ENCODE measurements at regions not wholly inside any gene's neighbourhood (a gene's known extent, or its start where the extent isn't known, plus 50 kb on each side); places are given as distances from the start of the nearest gene placed in this dataset.

DNA sequence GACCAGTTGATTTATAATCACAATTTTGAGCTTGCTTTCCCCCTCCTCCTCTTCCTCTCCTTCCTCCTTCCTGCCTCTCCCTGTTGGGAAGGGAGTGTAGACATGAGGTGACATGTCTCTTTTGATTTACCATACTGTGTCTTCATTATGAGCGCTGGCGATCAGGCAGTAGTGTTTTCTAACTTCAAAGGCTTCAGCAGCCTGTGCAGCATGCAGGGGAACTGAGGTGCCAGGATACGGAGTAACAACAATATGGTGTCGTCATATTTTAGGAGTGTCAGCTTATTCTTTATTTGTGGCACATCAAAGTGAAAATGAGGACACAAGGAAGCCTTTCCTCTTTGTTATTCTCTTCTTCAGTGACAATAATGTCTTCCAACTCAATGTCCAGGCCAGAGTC, 864.2 kb downstream of the SLC4A3 start:
- DNase-seq (ENCODE audit: low read depth) = no peak

DNA sequence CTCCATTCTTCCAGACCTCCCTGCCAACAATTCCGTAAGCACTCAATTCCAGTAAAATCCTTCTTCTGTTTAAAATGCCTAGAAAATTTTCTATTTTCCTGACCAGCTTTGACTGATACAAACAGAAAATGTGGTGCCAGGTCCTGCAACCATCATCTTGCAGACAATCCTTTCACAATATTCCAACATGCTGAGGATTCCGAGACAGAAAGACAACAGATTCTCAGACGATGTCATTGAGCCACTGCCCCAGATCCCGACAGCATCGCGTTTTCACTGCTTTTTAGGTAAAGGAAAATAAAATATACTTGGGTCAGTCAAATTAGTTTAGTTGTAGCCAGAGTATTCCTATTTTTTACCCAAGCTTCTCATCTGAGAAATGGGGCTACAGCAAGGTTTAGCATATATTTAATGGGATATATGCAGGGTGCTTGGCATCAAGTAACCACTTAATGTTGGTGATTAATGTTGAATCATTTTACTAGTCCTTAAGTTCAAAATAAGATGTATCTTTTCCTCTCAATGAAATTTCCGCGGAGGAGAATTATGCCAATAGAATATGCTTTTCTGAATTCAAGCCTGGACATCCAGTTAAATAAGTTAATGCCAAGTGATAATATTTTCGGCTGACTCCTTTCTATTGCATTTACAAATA, 866.6 kb downstream of the SLC4A3 start:
- DNase-seq (ENCODE audit: low read depth) = no peak

DNA sequence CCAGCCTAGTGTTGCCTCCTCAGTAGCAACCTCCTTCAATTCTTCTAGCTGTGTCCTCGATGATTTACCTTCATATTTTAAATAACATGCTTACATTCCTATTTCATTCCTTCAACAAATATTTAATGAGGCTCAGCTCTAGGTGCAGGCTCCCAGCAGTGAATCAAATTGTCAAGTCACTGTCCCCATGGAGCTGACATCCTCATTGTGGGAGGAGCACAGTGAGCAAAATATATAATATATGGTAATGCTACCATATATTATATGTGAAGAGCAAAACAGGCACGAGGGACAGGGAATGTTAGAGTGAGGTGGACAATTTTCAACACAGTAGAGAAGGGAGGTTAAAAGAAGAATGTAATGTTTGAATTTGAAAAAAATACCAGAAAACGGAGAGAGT, 869.1 kb downstream of the SLC4A3 start:
- no peak for DNase-seq (ENCODE audit: low read depth)

DNA sequence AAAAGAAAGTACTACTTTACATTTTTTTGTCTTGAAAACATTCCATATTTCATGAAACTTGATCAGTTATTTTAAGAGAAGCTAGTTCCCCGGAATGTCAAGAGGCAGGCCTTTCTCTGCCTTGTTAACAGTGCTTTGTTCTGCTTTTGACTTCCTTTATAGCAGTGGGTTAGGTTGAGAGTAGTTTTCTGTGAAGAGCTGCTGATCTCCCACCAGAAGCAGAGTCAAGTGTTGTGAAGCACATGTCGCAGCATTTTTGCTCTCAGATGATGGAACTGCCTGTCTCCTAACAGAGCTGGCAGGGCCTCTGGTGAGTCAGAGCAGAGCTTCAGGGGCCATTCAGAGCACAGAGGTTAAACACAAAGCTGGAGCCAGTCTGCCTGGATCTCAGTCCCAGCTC, 871.8 kb downstream of the SLC4A3 start:
- DNase-seq (ENCODE audit: low read depth) = no peak

DNA sequence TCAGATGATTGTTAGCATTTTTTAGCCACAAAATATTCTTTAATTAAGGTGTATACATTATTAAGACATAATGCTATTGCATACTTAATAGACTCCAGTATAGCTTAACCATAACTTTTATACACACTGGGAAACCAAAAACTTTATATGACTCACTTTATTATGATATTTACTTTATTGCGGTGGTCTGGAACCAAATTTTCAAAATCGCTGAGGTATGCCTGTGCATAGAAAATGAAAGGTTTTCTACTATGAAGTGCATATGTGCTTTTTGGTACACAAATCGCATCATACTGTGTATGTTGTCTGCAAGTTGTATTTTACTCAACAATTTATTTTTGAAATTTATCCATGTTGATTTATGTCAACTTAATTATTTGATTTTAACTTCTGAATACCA, 875.1 kb downstream of the SLC4A3 start:
- no peak for DNase-seq (ENCODE audit: low read depth)

DNA sequence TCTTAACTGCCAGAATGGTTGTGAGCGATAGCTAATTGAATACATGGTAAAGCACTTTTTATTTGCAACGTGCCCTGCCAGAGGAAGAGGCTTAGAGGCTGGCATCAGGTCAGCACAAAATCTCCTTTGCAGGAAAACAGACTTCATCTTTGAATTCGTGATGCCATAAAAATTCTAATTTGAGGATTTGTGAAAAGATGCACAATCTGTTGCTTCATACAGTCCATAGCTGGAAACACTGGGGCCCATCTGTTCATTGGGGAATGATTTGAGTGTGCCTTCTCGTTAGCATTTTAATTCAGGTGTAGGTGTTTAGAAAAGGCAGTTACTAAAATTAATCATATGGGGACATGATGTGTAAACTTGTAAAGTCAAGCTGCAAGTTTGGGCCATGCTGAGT, 876.0 kb downstream of the SLC4A3 start:
- no peak for DNase-seq (ENCODE audit: low read depth)

DNA sequence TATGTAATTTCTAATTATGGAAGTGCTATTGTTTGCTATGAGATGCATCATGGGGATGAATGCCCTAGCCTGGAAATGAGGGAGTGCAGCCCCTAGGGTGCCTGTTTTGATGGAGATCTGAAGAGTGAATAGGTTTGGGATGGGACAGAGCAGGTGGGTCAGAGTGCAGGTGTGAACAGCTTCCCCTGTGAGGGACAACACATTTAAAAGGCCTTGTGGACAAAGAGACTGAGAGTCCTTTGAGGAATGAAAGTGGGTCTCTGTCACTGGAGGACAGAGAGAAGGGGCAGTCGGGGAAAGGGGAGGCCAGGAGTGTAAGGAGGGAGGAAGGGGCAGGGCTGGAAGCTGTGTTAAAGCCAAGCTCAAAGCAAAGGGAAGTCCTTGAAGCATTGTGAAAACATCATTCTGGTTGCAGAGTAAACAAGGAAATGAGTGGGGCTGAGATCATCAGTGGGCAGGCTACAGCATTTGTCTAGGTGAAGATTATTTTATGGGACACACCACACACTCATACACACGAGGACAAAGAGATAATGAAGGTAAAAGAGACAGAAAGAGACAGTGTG, 877.6 kb downstream of the SLC4A3 start:
- no peak for DNase-seq (ENCODE audit: low read depth)

DNA sequence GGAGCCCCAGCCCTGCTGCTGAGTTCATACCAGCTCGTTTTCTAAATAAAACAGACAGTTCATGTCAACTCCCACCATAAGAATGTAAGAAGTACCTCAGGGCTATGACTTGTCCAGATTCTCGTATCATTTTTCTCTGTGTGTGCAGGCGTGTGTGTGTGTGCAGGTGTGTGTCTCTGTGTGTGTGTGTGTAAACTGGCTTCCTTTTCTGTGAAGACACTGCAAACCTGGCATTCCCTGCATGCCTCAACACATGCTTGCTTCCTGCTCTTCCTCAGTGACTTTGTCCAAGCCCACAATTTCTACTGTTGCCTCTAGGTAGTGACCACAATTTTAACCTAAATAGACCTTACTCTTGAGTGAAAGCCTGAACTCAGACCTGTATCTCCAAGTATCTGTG, 879.0 kb downstream of the SLC4A3 start:
- DNase-seq (ENCODE audit: low read depth) = no peak

DNA sequence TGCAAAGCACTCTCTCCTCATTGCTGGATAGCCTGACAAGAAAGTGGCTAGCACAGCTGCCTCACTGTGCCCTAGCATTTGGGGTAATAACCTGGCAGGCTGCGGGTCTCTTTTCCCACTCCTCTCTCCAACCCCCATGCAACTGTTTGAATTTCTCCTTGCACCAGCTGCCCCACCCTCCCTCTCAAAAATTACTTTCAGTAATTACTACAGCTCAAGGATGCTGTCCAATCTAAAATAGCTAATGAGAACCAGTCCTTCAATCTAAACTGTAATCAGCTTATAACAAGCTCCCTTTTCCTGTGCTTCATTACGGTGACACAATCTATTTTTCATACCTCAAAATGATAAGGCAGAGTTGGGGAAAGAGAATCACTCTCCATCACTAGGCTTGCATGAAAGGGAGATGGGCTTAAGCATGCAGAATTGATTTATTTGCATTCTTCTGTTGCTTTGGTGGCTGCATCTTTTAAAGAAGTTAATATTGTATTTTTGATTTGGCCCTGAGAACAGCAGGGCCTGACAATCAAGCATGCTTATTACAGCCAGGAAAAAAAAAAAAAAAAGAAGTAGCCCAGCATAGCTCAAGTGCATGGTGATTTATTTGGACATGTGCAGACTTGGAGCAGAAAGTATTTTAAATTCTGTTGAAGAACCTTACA, 881.8 kb downstream of the SLC4A3 start:
- no peak for DNase-seq (ENCODE audit: low read depth)

DNA sequence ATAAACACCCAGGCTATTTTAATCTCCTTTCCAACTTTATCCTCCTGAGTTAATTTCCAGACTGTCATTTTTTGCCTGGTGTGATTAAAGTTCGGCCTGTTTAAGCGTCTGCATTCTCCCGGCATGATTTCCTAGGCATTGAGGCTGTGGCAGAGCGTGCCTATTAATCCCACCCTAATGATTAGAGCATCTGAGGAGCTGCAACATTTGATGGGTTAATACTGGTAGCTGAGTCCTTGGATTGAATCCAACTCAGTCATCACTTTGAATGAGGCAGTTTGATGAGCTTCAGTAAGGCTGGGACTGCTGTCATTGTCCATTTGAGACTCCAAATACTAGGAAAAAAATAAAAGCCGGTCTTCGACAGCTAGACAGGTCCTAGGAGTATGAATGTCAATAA, 882.5 kb downstream of the SLC4A3 start:
- no peak for DNase-seq (ENCODE audit: low read depth)

DNA sequence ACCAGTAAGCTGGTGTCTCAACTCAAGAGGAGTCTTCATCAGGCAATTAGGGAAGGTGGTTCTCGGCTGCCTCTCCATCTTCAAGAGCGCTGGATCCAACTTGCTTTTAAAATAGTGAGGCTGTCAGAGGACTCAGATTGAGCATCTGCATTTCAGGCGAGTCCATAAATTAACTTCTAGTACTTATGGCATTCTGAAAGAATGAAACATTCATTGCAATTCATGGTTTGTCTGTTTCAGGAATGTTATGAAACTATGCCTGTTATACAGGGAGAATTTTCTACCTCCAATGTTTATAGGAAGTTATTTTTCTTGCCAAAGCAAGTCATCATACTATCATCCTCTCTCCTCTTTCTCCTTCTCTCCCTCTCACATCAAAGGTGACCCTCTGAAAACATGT, 883.2 kb downstream of the SLC4A3 start:
- DNase-seq (ENCODE audit: low read depth) = no peak

DNA sequence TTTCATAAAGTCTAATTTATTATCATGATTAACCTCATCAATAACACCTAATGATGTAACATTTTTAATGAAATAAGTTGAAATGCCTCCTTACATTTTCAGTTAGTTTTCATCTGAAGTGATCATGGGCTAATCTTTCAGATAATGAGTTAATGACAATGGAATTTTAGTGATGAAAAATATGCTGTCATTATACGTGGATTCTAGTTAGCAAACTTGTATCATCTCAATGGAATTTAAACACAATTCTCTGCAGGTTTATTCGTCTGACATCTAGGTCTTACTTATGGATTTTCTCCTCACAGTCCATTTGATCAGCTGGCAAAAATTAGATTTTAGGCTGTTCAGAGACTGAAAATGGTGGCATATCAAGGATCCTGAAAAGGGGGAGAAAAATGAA, 885.0 kb downstream of the SLC4A3 start:
- DNase-seq (ENCODE audit: low read depth) = no peak

DNA sequence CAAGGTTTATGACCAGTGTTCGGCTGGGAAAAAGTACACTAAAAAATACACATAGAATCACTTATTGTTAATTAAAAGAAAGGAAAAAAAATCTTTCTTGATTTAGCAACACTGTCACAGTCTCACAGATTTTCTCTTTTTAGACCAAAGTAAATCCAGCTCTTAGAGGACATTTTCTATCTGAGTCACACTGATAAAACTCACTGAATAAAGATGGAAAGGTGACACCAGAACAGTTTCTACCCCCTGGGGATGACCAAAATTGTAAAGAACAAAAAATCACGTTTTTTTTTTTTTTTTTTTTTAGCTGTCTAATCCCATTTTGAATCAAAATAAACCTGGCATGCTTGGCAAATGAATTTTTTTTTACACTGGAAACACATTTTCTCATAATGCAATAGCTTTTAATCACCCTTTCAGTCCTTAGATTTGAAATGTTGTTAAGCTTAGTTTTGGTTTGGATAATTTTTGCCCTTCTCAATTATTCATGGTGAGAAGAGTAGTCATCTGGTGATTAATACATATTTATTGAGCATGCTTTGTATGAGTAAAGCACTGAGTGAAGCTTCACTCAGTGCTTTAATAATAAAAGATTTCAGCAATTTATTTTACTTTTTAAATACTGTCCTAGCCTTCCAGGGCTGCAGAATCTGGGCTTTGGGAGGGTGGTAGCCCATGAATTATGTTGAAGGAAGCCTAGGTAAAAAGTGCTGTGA, 886.3 kb downstream of the SLC4A3 start:
- DNase-seq (ENCODE audit: low read depth) = no peak

DNA sequence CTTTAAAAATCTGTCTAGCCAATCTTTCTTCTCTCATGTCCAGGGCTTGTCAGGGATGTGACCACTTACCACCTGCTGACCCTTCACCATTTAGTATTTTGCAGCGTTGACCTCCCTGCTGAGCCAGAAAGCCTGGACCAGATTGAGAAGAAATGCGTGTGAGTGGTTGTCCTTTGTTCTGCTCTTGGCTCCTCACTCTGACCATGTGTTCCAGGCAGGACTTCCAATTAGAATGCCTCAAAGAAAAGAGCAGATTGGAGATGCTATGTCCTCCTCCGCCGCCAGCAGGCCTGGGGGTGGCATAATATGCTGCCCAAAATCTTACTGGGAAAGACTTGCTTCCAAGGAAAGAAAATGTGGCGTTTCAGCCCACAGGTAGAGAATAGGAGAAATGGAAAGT, 894.1 kb downstream of the SLC4A3 start:
- no peak for DNase-seq (ENCODE audit: low read depth)

DNA sequence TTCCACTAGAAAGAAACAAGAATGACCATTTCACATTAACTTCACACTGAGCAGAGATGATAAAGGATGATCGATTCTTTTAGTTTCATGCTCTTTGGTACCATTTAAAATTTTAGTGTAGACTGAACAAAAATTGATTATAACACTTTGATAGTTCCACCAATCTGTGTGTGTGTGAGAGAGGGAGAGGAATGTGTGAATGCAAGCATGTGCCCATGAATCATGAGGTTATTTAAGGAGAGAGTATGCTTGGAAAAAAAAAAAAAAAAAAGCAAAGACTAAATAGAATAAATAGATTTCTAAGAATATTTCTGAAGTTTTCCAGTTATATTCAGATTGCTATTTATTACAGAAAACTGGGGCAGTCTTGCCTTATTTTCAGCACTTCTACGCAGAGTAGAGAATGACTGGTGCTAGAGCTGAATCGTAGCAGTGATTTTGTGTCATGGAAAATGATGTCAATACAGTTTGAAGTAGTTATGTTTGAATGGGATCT, 900.8 kb downstream of the SLC4A3 start:
- no peak for DNase-seq (ENCODE audit: low read depth)

DNA sequence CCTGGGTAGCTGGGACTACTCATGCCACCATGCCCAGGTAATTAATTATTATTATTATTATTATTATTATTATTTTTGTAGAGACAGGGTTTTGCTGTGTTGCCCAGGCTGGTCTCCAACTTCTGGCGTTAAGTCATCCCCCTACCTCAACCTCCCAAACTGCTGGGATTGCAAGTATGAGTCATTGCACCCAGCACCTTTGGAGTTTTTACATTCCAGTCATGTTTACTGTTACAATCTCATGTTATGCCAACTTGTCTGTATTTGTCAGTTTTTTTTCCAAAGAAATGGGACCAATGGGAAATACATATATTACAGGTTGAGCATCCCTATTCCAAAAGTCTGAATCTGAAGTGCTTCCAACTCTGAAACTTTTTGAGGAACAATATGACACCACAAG, 903.8 kb downstream of the SLC4A3 start:
- DNase-seq (ENCODE audit: low read depth) = no peak

DNA sequence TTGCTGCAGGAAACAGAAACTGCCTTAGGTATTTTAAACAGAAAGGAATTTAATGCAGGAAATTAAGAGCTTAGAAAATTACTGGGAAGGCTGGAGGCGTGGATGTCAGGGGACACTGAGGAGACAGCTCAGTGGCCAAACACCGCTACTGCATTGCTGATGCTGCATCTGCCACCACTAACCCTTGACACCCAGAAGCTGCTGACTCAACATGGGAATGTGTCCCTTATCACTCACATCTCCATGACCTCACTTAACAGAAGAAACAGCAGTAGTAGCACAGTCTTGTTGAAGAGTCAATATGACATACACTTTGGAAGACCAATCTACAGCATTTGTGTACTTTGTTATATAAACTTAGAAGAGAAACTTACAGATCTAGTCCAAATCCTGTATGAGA, 906.1 kb downstream of the SLC4A3 start:
- peak; percentile 56 for DNase-seq (ENCODE audit: low read depth)

DNA sequence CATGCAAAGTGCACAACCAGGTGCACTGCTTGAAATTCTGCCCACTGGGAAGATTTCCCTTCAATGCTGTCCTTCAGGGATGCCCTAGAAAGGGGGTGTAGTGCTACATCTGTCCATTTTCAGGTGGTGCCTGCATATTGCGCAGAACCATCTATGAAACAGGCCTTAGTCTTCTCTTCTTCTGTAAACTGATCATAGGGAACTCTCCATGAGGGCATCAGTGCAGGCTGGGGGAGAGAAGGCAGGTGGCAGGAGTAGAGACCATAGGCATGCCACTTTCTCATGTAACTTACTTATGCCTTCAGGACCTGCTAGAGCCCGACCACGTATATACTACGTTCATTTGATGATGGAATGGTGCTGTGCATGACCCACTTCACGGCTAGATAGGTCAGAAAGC, 912.1 kb downstream of the SLC4A3 start:
- no peak for DNase-seq (ENCODE audit: low read depth)

DNA sequence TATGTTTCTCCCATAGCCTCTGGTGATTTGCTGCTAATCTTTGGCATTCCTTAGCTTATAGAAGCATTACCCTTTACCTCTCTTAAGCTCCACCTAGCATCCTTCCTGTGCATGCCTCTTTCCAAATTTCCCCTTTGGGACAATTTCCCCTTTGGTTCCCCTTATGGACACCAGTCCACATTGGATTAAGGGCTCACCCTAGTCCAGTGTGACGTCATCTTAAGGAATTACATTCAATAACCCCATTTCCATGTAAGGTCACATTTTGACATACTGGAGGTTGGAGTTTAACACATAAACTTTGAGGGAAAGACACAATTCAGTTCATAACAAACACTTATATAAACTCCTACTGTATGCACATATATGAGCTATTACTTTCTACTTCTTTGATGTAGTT, 916.6 kb downstream of the SLC4A3 start:
- no peak for DNase-seq (ENCODE audit: low read depth)

DNA sequence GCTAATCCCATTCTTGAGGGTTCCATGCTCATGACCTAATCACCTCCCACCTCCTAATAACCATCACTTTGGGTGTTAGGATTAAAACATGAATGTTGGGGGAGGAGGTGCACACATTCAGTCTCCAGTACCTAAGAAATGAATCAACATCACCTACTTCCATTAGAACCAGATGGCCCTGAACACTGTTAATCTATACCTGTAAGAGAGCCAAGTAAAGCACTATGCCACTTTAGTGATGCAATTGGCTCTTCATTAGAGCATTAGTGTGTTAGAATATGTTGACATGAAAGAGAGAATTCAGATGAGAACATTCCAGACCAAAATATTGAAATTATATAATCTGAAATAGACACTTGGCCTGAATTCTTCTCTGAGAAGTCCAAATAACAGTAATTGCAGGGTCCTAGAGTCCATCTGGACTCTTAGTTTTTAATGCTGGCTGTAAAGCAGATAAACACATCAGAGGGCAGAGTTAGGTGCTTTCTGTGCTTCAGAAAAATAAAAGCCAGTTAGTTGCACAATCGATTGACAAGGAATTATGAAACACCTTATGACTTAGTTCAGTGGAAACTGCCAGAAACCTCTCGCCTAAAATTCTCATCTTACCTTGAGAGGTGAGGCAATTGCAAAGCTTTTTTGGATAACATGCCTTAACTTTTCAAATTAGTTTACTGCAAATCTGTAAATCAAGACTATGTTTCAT, 923.7 kb downstream of the SLC4A3 start:
- no peak for DNase-seq (ENCODE audit: low read depth)

DNA sequence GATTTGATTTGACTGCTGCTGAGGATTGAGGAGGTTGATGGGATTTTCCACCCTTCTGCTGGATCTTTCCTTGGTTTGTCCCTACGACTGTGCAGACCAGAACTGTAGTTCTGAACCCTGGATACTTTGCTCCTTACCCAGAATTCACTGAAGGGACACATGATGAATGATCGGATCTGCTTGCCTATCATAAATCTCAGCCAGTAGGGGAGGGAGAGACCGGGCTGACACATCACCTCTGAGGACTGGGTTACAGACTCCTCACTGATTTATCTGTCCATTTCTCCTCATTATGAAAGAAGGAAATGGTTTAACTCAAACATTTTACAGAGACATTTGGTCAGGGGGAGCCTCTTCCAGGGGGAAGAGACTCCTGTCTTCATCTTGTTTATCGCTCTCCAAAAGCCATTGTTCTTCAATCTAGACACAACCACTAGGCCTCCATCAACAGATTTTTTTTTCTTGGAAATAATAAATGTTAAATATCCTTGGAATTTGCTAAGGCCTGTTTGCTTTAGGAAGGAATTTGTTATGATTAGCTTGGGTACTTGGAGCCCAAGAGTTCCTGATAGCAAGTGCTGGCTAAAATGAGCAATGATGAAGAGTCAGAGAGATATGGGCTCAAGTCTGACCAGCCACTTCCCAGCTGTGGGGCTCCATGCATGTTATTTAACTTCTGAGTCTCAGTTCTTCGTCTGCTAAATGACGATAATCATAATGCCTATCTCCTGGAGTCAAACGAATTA, 925.5 kb downstream of the SLC4A3 start:
- no peak for DNase-seq (ENCODE audit: low read depth)

Data from non-pigmented ciliary epithelial cell (primary cell).